H54 (cell line): ENCODE measurements at regions not wholly inside any gene's neighbourhood (a gene's known extent, or its start where the extent isn't known, plus 50 kb on each side); places are given as distances from the start of the nearest gene placed in this dataset.
A peak's percentile ranks its signal among the peaks of the same experiment; 100 is the strongest.
"Not testable (repeated sequence)": the region's sequence is repeated elsewhere in the genome, so short reads cannot be mapped to it uniquely, and the experiment has no call there.

ENCODE experiments used
- DNase-seq: peaks from one replicate; pipeline ENCODE4 v3.0.0; 2011; ENCODE audit warnings: low spot score, mixed read lengths; ENCODE audit not compliant: insufficient read length
- FAIRE-seq: peaks from 3 replicates; lab custom pipeline; 2011; peaks lifted over from hg19 to GRCh38; lab: Jason Lieb, UNC
- POLR2A ChIP-seq: IDR thresholded peaks from 2 replicates; pipeline ENCODE4 v1.6.1; 2011; ENCODE audit warnings: low read depth, mild to moderate bottlenecking, low read length

DNA sequence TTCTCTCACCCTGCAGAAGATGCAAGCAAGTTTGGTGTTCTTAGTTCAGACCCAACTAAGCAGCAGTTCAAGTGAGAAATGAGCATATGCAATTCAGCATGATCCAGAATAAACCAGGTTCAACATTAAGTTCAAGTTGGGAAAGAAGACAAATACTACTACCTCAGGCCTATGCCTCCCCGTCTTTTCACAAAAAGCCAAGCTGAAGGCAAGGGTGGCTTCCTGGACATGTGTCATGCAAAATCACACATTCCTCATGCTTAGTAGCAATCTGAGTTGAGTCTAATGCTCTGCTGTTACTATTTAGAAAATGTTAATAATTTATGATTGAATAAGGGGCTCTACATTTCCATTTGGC, 453.4 kb upstream of the GRAMD2B start:
- DNase-seq (no peak), FAIRE-seq (no peak)
- no peak for TF ChIP-seq POLR2A

DNA sequence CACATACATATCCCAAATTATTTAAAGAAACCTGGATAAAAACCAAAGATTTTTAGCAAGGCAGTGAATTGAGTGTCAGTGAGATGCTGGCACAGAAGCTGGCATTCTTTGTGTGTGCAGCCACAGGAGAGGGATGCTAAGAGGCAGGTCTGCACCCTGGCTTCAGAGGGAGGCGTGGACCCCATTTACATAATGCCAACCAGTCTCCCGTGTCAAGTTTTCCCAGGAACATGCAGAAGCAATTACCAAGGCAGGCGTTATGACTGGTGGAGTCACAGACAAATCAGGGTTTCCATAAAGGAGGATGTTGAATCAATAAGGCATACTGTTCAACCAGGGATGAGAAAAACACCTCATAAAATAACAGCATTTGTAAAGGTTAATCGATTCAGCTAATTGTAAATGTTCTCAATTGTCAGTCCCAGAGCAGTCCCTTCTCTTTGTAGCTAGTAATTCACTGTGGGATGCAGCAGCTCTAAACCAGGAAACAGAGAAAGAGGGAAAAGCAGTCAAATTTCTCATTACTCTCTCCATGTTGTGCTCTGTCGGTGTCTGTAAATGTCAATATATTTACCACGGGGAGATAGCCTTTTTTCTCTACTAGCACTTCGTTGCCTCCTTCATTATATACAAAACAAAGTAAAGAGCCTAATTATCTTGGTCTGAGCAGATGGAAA, 452.4 kb upstream of the GRAMD2B start:
- no peak for TF ChIP-seq POLR2A
- no peak for FAIRE-seq
- no peak for DNase-seq

DNA sequence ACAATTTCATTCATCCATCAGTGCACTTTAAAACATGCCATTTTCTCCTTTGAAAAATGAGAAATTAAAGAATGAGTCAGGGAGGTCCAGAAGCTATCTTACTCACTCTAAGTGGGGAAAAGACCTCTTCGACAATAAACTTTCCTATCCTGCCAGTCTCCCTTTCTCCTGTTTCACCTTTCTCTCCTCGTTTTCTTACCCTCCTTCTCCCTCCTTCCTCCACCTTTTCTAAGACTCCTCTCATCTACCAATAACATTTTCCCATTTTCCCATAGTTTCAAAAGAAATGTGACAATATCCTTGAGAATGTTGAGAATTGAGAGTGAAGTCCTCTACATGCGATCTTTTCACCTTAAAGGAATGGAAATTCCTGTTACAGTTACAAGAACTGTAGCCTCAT, 450.5 kb upstream of the GRAMD2B start:
- DNase-seq (no peak), FAIRE-seq (no peak)
- TF ChIP-seq POLR2A, result no peak

DNA sequence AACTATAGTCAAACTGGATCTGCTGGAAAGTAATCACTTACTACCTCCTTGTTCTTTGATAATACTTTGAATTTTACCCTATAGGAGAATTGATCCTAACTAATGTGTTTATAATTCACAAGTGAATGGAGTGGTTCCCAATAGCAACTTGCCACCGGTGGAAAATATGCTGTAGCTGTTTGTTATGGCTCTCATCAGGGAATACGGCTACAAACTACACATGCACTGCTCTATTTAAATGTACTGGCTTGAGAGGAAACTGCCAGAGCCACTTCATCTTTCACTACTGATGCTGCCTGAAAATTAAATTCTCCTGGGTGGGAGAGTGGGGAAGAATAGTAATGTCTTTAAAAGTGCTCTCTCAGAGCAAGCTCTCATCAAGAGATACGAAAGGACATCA, 448.5 kb upstream of the GRAMD2B start:
- no peak for DNase-seq

DNA sequence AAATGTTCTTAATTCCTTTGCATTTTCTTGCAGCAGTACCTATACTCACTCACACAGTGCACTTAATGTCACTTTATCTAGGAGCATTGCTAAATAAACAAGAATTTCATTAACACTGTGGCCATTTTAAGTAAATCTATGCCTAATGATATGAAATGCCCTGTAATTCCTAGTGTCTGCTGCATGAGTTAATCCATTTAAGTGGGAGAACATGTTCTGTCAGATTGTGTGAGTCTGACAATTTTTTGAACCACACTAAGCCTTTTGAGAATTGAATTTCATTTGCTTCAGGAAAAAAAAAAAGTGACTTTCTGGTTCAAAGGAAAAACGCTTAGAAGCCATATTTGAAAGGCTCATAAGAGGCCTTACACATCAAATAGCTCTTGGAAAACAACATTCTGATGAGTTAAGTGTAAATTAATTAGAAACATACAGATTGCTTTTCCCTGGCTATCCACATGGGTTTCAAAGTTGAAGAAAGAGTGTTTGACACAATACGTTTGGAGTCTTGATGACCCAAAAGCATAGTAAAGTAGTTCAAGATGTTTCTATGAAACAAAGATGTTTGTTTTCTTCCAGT, 446.7 kb upstream of the GRAMD2B start:
- no peak for TF ChIP-seq POLR2A
- no peak for DNase-seq
- FAIRE-seq, result no peak

More for the DNA sequence above, 448.5 kb upstream of the GRAMD2B start:
- FAIRE-seq, result no peak
- no peak for TF ChIP-seq POLR2A

DNA sequence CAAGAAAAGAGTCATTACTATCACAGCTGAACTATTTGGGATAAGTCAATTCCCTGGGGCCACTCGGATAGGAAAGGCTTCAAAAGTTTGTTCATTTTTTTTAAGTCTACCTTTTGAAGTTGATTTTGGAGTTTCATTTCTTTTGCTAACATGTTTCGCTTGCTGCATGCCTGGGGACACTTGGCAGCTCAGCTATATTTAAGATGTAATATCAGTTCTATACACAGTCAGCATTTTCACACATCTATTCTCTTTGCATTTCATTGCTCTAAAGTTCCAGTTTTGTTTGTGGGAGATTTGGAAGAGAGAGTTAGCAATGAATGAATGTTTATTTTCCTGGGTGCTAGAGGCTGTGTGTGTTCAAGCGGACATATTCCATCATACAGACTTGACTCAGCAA, 445.2 kb upstream of the GRAMD2B start:
- DNase-seq (no peak), FAIRE-seq (no peak)
- no peak for TF ChIP-seq POLR2A

DNA sequence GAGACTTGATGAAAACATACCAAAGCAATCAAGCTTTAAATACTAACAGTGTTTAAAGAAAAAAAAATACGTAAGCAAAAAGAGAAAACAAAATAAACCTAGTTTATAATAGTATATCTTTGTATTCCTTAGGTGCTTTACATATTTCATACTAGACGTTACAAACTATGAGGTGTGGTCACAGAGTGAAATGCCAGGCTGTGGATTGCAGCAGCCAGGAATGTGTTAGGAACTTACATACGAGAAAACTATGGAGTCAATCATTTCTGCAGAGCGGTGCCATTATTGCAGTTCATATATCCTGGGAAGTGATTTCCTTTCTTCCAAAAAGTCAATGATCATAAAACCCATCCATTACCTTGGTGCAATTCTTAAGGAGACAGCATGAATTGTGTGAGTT, 443.6 kb upstream of the GRAMD2B start:
- no peak for DNase-seq
- no peak for FAIRE-seq
- no peak for TF ChIP-seq POLR2A

DNA sequence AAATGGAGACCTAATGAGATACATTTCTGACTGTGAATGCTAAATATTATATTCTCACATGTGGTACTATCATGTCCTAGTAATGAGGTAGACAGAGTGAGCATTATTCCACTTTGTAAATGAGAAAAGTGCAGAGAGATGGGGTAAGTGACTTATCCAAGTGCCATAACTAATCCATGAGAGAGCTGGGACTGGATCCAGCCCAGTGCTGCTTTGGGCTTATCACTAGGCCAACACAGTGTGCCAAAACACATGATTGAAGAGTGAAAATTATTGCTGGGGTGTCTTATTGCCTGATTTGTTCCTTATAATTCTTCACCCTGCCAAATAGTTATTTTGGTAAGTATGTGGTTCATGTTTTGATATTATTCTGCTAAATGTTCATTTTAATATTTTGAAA, 442.2 kb upstream of the GRAMD2B start:
- FAIRE-seq (no peak), DNase-seq (no peak)
- TF ChIP-seq POLR2A, result no peak

DNA sequence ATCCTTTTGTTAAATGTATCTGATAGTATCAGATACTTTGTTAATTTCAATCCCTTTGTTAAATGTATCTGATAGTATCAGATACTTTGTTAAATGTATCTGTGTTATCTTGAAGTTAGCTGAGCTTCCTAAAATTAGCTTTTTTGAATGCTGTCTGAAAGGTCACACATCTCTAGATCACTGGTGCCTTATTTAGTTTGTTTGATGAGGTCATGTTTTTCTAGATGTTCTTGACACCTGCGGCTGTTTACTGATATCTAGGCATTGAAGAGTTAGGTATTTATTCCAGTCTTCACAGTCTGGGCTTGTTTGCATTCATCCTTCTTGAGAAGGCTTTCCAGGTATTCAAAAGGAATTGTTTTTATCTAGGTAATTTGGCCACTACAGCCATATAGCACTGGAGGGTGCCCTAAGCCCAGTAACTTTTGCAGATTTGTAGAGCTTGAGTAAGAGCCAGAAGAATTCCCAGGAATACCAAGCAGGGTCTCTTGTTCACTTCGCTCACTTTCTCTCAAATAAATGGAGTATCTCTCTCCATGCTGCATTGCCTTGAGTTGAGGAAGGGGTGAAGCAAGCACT, 435.4 kb upstream of the GRAMD2B start:
- TF ChIP-seq POLR2A, result no peak
- DNase-seq (no peak), FAIRE-seq (no peak)

DNA sequence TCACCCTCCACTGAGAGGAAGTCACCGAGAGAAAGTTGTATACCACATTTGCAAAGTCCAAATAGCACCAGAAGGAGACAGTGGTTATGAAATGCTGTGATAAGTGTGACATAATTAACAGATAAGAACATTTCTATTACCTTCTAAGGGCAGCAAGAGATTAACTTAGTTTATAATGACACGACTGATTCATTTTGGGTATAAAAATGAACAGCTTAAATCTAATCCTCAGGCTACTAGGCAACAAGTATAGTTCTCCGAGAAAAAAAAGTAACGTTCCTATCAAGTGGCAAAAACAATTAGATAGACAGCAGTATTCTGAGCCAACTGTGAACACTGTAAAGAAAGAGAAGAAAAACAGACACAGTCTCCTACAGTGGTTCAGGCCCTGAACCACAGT, 431.2 kb upstream of the GRAMD2B start:
- DNase-seq (no peak), FAIRE-seq (no peak)
- TF ChIP-seq POLR2A, result no peak

DNA sequence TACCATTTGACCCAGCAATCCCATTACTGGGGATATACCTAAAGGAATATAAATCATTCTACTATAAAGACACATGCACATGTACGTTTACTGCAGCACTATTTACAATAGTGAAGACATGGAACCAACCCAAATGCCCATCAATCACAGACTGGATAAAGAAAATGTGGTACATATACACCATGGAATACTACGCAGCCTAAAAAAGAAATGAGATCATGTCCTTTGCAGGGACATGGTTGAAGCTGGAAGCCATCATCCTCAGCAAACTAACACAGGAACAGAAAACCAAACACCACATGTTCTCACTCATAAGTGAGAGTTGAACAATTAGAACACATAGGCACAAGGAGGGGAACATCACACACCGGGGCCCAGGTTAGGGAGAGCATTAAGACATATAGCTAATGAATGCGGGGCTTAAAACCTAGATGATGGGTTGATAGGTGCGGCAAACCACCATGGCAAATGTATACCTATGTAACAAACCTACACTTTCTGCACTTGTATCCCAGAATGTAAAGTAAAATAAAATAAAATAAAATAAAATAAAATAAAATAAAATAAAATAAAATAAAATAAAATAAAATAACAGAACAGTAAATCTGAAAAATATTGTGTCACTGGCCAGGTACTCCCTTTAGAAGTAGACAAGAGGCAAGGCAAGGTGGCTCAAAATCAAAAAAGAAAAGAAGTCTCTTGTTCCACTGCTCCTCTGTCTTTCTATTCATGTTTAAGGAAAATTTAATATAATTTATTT, 423.8 kb upstream of the GRAMD2B start:
- not testable (repeated sequence) for DNase-seq, FAIRE-seq

DNA sequence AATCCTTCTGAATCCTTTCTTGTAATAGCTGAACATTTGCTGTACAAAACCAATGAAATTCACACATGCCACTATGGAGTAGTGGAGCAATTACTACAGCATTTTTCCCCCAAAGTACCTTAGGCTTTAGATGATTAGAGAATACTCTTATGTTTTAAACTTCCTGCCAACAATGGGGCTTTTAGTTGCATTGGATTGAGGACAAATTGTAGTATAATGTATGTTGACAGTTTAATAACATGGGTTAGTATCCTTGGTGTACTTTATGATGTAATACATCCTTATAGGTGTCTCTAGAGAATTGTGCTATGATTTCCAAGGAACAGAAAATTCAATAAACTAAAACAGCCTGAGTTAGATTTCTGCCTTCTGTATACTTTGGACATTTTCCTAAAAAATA, 422.7 kb upstream of the GRAMD2B start:
- no peak for FAIRE-seq
- no peak for TF ChIP-seq POLR2A
- DNase-seq, result no peak

DNA sequence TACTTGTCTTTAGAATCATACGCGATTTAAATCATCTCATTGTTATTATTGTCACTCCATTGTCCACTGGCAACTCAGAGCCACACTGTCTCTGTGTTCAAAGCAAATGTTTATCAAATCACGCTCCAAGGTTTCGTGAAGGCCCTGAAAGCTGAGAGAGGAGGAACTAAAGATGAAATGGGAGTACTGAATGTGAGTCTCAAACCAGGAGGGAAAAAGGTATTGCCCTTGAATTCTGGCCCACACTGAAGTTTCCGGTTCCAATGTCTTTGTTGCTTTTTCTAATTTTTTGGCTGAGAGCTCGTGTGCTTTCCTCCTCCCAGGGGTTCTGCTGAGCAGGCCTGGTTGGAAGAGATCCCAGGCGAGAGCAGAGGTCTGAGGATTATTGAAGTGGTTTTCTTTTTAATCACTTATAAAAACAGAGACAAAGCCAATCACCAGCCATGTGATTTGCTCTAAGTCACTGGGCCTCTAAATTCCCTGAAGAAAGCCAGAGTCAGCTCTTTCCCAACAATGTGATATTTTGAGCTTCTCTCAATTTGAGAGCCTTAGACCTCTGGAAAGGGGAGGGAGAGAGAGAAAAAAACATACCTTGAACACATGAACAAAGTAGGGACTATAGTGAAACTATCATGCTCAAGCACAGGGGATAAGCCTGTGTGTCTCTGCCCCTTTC, 420.8 kb upstream of the GRAMD2B start:
- no peak for TF ChIP-seq POLR2A
- FAIRE-seq (peak; percentile 93), DNase-seq (peak; percentile 5)

DNA sequence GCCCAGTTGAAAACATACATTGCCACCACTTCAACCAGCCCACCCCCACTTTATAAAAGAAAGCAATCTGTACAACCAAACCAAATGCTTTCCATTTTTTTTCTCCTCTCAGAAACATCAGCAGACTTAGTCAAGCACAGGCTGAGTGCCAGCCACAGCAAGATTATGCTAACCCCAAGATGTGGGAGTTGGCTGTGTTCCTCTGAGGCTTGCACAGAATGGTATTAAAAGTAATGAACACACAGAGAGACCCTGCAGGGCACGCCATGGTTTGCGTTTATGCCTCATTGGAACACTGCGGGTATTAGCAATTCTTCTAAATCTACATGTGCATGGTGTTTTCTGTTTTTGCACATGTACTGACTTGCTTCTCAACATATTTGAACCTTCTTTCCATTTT, 419.9 kb upstream of the GRAMD2B start:
- FAIRE-seq (peak; percentile 95), DNase-seq (no peak)
- TF ChIP-seq POLR2A, result no peak

DNA sequence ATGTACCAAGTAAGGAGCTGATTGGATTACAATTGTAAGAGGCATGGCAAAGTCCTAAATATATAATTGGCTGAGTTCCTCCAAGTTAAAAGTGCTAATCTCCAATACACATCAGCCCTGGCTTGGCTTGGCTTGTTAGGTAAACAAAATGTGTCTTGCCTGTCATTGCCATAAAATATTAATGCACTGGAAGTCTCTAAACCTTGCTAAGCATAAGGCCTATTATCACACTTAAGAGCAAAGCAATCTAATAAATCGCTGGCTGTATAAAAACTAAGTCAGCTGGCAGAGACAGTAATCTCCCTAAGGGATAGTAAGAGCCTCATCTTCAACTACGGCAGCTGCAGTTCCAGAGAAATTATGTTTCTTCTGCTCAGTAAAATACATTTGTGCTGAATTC, 418.6 kb upstream of the GRAMD2B start:
- no peak for TF ChIP-seq POLR2A

More for the DNA sequence above, 418.6 kb upstream of the GRAMD2B start:
- FAIRE-seq (no peak), DNase-seq (no peak)
